ENCODE measurements at regions not wholly inside any gene's neighbourhood (a gene's known extent, or its start where the extent isn't known, plus 50 kb on each side); places are given as distances from the start of the nearest gene placed in this dataset.

DNA sequence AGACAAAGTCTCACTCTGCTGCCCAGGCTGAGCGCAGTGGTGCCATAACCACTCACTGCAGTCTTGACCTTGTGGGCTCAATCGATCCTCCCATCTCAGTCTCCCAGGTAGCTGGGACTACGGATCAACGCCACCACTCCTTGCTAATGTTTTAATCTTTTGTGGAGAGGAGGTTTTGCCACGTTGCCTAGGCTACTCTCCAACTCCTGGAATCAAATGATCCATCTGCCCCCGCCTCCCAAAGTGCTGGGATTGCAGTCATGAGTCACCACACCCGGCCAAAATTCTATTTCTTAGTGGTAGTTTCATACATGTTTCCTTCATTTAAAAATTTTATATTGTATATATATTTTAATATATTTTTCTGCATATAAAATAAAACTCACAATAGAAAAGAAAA lies 125.8 kb upstream of the CLNK start (continued):
- TF ChIP-seq, protein P1, sequence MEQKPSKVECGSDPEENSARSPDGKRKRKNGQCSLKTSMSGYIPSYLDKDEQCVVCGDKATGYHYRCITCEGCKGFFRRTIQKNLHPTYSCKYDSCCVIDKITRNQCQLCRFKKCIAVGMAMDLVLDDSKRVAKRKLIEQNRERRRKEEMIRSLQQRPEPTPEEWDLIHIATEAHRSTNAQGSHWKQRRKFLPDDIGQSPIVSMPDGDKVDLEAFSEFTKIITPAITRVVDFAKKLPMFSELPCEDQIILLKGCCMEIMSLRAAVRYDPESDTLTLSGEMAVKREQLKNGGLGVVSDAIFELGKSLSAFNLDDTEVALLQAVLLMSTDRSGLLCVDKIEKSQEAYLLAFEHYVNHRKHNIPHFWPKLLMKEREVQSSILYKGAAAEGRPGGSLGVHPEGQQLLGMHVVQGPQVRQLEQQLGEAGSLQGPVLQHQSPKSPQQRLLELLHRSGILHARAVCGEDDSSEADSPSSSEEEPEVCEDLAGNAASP (IDR thresholded peaks at IDR 0.05): no peak
- TF ChIP-seq ZNF57 (CRISPR knock-in tag; IDR thresholded peaks at IDR 0.05): no peak
- TF ChIP-seq, protein P2, sequence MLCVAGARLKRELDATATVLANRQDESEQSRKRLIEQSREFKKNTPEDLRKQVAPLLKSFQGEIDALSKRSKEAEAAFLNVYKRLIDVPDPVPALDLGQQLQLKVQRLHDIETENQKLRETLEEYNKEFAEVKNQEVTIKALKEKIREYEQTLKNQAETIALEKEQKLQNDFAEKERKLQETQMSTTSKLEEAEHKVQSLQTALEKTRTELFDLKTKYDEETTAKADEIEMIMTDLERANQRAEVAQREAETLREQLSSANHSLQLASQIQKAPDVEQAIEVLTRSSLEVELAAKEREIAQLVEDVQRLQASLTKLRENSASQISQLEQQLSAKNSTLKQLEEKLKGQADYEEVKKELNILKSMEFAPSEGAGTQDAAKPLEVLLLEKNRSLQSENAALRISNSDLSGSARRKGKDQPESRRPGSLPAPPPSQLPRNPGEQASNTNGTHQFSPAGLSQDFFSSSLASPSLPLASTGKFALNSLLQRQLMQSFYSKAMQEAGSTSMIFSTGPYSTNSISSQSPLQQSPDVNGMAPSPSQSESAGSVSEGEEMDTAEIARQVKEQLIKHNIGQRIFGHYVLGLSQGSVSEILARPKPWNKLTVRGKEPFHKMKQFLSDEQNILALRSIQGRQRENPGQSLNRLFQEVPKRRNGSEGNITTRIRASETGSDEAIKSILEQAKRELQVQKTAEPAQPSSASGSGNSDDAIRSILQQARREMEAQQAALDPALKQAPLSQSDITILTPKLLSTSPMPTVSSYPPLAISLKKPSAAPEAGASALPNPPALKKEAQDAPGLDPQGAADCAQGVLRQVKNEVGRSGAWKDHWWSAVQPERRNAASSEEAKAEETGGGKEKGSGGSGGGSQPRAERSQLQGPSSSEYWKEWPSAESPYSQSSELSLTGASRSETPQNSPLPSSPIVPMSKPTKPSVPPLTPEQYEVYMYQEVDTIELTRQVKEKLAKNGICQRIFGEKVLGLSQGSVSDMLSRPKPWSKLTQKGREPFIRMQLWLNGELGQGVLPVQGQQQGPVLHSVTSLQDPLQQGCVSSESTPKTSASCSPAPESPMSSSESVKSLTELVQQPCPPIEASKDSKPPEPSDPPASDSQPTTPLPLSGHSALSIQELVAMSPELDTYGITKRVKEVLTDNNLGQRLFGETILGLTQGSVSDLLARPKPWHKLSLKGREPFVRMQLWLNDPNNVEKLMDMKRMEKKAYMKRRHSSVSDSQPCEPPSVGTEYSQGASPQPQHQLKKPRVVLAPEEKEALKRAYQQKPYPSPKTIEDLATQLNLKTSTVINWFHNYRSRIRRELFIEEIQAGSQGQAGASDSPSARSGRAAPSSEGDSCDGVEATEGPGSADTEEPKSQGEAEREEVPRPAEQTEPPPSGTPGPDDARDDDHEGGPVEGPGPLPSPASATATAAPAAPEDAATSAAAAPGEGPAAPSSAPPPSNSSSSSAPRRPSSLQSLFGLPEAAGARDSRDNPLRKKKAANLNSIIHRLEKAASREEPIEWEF (CRISPR knock-in tag; IDR thresholded peaks at IDR 0.05): no peak
- TF ChIP-seq, protein P3, sequence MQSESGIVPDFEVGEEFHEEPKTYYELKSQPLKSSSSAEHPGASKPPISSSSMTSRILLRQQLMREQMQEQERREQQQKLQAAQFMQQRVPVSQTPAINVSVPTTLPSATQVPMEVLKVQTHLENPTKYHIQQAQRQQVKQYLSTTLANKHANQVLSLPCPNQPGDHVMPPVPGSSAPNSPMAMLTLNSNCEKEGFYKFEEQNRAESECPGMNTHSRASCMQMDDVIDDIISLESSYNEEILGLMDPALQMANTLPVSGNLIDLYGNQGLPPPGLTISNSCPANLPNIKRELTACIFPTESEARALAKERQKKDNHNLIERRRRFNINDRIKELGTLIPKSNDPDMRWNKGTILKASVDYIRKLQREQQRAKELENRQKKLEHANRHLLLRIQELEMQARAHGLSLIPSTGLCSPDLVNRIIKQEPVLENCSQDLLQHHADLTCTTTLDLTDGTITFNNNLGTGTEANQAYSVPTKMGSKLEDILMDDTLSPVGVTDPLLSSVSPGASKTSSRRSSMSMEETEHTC (IDR thresholded peaks at IDR 0.05): no peak
- TF ChIP-seq ZNF212 (CRISPR knock-in tag; IDR thresholded peaks at IDR 0.05): no peak
- no peak for TF ChIP-seq ZNF41 (CRISPR knock-in tag; conservative IDR thresholded peaks at IDR 0.05)
- TF ChIP-seq, protein P4, sequence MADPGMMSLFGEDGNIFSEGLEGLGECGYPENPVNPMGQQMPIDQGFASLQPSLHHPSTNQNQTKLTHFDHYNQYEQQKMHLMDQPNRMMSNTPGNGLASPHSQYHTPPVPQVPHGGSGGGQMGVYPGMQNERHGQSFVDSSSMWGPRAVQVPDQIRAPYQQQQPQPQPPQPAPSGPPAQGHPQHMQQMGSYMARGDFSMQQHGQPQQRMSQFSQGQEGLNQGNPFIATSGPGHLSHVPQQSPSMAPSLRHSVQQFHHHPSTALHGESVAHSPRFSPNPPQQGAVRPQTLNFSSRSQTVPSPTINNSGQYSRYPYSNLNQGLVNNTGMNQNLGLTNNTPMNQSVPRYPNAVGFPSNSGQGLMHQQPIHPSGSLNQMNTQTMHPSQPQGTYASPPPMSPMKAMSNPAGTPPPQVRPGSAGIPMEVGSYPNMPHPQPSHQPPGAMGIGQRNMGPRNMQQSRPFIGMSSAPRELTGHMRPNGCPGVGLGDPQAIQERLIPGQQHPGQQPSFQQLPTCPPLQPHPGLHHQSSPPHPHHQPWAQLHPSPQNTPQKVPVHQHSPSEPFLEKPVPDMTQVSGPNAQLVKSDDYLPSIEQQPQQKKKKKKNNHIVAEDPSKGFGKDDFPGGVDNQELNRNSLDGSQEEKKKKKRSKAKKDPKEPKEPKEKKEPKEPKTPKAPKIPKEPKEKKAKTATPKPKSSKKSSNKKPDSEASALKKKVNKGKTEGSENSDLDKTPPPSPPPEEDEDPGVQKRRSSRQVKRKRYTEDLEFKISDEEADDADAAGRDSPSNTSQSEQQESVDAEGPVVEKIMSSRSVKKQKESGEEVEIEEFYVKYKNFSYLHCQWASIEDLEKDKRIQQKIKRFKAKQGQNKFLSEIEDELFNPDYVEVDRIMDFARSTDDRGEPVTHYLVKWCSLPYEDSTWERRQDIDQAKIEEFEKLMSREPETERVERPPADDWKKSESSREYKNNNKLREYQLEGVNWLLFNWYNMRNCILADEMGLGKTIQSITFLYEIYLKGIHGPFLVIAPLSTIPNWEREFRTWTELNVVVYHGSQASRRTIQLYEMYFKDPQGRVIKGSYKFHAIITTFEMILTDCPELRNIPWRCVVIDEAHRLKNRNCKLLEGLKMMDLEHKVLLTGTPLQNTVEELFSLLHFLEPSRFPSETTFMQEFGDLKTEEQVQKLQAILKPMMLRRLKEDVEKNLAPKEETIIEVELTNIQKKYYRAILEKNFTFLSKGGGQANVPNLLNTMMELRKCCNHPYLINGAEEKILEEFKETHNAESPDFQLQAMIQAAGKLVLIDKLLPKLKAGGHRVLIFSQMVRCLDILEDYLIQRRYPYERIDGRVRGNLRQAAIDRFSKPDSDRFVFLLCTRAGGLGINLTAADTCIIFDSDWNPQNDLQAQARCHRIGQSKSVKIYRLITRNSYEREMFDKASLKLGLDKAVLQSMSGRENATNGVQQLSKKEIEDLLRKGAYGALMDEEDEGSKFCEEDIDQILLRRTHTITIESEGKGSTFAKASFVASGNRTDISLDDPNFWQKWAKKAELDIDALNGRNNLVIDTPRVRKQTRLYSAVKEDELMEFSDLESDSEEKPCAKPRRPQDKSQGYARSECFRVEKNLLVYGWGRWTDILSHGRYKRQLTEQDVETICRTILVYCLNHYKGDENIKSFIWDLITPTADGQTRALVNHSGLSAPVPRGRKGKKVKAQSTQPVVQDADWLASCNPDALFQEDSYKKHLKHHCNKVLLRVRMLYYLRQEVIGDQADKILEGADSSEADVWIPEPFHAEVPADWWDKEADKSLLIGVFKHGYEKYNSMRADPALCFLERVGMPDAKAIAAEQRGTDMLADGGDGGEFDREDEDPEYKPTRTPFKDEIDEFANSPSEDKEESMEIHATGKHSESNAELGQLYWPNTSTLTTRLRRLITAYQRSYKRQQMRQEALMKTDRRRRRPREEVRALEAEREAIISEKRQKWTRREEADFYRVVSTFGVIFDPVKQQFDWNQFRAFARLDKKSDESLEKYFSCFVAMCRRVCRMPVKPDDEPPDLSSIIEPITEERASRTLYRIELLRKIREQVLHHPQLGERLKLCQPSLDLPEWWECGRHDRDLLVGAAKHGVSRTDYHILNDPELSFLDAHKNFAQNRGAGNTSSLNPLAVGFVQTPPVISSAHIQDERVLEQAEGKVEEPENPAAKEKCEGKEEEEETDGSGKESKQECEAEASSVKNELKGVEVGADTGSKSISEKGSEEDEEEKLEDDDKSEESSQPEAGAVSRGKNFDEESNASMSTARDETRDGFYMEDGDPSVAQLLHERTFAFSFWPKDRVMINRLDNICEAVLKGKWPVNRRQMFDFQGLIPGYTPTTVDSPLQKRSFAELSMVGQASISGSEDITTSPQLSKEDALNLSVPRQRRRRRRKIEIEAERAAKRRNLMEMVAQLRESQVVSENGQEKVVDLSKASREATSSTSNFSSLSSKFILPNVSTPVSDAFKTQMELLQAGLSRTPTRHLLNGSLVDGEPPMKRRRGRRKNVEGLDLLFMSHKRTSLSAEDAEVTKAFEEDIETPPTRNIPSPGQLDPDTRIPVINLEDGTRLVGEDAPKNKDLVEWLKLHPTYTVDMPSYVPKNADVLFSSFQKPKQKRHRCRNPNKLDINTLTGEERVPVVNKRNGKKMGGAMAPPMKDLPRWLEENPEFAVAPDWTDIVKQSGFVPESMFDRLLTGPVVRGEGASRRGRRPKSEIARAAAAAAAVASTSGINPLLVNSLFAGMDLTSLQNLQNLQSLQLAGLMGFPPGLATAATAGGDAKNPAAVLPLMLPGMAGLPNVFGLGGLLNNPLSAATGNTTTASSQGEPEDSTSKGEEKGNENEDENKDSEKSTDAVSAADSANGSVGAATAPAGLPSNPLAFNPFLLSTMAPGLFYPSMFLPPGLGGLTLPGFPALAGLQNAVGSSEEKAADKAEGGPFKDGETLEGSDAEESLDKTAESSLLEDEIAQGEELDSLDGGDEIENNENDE (IDR thresholded peaks at IDR 0.05; ENCODE audit: low read depth, low read length): no peak
- TF ChIP-seq PHB (CRISPR knock-in tag; IDR thresholded peaks at IDR 0.05): no peak
- no peak for TF ChIP-seq BCL6 (CRISPR knock-in tag; IDR thresholded peaks at IDR 0.05)
- no peak for TF ChIP-seq SREBF2 (CRISPR knock-in tag; IDR thresholded peaks at IDR 0.05)
